ENCODE measurements at regions not wholly inside any gene's neighbourhood (a gene's known extent, or its start where the extent isn't known, plus 50 kb on each side); places are given as distances from the start of the nearest gene placed in this dataset.
"Not testable (repeated sequence)": the region's sequence is repeated elsewhere in the genome, so short reads cannot be mapped to it uniquely, and the experiment has no call there.

DNA sequence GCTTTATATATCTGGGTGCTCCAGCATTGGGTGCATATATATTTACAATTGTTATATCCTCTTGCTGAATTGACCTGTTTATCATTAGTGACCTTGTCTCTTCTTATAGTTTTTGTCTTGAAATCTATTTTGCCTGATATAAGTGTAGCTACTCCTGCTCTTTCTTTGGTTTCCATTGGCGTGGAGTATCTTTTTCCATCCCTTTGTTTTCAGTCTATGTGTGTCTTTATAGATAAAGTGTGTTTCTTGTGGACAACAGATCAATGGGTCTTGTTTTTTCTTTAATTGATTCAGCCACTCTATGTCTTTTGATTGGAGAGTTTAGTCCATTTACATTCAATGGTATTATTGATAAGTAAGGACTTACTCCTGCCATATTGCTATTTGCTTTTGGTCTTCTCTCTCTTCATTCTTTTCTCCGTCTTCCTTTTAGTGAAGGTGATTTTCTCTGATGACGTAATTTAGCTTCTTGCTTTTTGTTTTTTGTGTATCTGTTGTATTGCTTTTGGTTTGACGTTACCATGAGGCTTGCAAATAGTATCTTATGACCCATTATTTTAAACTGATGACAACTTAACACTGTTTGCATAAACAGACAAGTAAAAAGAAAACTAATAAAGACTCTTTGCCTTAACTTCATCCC lies 347.6 kb downstream of the TMEM121 start:
- DNase-seq (ENCODE audit: low spot score) = no peak

DNA sequence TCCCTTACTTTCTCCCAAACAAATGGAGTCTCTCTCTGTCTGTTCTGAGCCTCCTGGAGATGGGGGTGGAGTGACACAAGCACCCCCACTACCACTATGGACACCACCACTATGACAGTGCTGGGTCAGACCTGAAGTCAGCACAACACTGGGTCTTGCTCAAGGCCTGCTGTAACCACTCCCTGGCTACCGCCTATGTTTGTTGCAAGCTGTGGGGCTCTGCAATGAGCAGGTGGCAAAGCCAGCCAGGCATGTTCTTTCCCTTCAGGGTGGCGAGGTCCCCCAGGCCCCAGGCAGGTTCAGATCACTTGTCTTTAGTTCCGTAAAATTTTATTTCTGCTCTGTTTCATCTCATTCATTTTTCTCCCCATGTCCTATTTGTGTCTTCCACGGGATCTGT lies 349.8 kb downstream of the TMEM121 start:
- DNase-seq (ENCODE audit: low spot score) = no peak

DNA sequence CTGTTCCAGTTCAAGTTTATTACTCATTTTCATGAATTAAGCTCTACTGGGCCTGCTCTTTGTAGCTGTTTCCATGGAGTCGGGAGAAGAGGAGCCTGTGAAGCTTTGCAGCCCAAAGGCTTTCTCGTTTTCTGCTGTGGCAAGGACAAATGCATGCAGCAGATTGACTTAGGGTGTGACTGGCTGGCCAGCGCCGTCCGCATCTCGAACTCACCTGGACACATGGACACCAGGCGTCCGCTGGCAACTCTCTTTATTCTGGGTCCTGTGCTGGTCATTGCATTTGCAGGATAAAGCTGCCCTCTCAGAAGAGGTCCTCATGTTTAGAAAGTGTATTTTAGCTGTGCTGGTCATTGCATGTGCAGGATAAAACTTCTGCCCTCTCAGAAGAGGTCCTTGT lies 350.4 kb downstream of the TMEM121 start:
- DNase-seq (ENCODE audit: low spot score) = no peak

DNA sequence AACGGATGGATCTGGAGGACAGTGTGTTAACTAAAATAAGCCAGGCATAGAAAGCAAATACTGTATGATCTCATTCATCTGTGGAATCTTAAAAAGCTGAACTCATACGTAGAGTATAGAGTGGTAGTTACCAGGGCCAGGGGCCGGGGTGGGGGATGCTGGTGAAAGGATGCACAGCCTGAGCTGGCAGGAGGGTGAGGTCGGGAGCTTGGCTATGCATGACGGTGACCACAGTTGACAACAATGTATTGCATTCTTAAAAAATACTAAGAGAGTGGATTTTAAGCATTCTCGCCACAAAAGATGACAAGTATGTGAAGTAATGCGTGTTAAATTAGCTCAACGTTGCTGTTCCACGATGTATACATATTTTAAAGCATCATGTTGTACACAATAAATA lies 351.3 kb downstream of the TMEM121 start:
- no peak for DNase-seq (ENCODE audit: low spot score)

DNA sequence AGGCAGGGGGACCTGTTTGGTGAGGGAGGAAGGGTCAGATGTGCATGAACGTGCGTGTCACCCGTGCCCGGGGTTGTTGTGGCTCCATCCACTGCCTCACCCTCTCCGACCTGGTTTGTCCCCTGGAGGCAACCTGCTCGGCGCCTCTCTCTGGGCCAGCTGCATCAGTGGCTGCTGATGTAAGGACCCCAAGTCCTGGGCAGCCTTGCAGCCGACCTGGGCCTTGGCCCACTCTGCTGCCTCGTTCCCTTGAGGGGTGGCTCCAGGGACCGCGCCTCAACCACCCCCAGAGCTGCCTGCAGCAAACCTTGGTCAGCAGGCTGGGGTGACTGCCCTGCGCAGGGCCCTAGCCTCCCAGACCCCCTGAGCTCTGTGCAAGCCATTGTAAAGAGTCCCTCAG lies 351.7 kb downstream of the TMEM121 start:
- no peak for DNase-seq (ENCODE audit: low spot score)

DNA sequence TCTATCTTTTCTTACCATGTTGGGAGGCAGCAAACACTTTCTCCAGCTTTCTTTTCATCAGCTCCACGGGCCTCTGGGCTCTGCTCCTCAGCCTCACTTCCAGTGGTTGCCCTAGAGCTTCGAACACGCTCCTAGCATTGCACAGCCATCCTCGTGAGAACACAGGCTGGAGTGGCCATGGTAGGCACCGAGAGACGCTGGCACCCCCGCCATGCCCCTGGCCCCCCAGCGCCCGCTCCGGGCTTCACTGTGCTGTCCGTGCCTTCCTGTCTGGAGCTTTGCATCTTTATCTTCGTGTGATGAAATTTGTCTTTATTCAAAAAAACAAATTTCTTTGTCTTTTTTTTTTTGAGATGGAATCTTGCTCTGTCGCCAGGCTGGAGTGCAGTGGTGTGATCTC lies 352.2 kb downstream of the TMEM121 start:
- DNase-seq (ENCODE audit: low spot score) = no peak

DNA sequence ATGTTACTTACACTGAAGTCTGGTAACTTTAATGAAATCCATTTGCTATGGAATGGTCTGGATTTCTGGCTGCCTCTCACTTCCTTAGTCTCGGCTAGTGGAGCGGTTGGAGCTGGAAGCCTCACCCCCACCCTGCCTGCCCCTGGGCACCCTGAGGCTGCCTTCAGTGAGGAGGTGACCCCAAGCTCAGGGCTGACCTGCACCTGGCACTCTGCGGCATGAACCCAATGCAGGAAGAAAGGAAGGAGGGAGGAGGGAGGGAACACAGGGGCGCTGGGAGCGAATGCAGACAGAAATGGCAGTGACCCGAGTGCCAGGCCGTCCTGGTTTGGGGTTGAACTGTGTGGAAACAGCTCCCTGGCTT lies 353.1 kb downstream of the TMEM121 start:
- no peak for DNase-seq (ENCODE audit: low spot score)

DNA sequence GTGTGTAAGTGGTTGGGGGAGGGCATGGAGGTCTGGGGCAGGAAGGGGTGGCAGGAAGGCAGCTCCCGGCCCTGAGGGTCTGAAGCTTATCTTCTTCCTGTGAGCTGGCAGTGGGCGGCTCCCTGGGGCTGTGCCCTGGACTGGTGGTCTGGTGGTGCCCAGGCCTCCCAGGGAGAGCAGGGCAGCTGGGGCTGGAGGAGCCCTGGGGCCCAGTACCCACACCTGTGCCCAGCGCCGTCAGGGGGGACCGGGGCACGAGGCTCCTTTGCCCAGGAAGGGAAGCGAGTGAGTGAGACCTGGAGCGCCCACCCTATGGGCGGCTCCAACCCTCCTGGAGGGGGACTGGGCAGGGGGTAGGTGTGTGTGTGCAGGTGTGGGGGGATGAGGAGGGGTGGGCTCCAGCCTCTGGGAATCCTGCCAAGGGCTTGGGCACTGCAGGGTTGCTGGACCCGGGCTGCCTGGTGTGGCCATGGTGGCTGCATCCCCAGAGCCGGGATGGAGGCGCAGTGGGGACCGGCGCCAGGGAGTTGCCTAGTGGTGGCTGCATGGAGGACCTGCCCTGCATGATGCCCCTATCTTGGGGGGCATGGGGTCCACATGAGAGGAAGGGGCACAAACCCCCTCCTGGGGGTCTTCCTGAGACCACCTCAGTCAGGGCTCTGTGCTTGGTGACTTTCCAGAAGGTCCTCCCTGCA lies 353.6 kb downstream of the TMEM121 start:
- no peak for DNase-seq (ENCODE audit: low spot score)

DNA sequence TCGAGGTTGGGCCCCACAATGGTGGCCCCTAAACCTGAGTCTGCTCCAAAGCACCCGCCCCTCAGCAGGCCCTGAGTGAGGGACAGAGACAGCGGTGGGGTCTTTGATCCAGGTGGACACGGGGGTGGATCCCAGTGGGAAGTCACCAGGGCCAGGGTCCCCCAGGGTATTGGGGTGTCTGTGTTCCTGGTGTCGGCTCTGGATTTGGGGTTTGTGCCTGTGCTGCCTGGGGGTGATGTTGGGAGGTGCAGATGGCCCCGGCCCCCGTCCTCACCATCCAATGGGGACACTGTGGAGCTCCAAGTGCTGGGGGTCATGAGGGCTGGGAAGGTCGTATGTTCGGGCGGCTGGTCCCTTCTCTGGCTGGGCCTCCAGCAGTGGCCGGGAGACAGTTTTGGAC lies 354.2 kb downstream of the TMEM121 start:
- no peak for DNase-seq (ENCODE audit: low spot score)

DNA sequence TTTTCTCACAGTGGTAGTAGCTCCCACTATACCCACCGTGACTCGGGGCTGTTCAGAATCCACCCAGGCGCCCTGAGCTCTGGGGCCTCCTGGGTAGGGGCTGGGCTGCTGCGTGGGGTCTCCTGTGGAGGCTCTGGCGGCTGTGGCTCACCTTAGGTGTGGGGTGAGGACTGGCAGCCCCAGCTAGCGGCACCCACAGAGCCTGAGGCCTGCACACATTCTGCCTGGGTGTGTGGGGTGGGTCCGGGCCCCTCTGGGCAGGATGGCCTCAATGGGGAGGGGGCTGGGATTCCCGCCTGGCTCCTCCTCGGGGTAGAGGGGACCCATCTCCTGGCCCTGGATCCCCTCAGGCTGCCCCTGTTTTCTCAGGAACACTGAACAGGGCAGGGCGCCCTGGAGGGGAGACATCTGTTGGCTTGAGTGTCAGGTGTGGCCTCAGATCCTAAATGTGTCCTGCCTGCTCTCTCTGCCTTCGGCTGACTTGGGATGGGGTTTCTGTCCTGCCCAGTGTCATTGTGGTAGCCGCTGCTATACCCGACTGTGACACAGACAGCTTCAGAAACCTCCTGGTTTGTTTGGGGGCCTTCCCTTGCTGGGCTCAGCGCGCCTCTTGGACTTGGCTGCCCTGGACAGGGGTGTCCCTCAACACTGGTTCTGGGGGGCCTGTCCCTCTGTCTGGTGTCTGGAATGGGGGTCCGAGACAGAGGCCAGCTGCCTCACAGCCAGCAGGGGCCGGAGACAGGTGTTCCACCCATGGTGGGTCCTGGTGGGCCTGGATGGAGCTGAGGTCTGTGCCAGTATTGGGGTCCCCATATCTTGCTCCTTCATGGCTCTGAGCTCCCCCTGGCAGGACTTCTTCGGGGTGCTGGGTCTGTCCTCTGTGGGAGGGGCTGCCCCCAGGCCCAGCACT lies 354.9 kb downstream of the TMEM121 start:
- no peak for DNase-seq (ENCODE audit: low spot score)

DNA sequence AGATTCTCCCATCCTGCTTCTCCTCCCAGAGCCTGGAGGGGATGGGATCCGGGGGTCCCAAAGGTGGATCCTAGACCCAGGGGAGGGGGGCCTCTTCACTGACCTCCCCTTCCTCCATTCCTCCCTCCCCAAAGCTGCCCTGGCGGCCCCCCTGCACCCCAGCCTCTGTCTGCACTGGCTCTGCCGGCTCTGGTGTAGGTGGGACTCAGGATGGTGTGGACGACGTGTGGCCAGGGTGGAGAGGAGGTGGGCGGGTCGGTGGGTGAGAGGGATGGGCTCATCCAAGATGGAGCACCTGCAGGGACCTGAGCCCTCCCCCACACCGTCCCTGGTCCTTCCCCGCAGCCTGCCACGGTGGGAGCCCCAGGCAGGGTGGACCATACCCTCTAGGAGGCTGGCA lies 355.6 kb downstream of the TMEM121 start:
- DNase-seq (ENCODE audit: low spot score) = not testable (repeated sequence)

DNA sequence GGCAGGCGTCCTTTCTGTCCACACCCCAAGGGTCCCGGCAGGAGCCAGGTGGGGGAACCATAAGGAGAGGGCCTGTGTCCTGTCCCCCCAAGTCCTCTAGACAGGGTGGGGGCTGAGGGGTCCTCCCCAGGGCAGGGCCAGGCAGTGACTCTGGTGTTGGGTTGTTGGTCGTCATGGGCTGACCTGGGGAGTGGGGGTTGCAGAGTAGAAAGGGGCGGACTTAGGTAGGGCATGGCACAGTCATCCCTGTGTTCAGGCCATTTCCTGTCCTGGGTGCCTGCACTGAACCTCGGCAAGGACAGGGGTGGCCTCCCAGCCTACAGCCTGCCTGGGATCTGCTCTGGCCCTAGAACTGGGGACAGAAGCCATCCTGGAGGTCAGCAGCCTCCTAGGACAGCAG lies 356.2 kb downstream of the TMEM121 start:
- no peak for DNase-seq (ENCODE audit: low spot score)

DNA sequence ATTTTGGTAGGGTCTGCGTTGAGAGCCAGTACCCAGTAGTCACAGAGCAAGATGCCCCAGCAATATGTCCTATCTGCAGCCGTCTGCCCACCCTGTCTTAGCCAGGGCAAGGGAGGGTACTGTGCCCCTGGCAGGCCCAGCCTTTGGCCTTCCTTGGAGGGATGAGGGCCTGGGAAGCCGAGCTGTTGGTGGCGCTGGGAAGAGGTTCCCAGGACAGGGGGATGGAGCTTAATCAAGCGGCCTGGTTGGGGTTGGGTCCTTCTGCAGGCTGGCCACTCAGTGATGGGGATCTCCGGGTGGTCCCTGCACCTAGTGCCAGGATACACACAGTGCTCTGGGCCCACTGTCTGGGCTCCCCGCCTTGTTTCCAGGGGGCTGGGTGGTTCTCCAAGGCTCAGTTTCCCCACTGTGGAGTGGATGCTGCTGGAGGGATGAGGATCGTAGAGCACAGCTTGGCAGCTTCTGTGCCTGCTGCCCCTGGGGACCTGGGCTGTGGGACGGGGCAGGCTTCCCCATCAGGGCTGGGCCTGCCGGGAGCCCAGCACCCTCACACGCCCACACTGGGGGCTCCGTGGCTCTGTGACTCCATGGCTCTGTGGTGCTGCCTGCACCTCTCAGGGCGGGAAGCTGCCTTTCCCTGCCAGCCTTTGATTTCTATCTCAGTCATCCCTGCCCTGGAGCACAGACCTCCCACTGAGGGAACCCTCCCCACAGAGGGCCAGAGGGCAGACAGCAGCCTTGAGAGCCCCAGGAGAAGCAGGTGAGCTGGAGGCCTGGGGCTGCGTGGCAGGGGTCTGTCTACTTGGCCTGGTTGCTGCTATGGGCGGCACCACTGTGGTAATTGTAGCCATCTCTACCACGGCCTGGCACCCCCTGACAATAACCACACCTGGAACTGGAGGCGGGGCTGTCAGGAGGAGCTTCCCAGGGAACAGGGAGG lies 357.0 kb downstream of the TMEM121 start:
- no peak for DNase-seq (ENCODE audit: low spot score)

DNA sequence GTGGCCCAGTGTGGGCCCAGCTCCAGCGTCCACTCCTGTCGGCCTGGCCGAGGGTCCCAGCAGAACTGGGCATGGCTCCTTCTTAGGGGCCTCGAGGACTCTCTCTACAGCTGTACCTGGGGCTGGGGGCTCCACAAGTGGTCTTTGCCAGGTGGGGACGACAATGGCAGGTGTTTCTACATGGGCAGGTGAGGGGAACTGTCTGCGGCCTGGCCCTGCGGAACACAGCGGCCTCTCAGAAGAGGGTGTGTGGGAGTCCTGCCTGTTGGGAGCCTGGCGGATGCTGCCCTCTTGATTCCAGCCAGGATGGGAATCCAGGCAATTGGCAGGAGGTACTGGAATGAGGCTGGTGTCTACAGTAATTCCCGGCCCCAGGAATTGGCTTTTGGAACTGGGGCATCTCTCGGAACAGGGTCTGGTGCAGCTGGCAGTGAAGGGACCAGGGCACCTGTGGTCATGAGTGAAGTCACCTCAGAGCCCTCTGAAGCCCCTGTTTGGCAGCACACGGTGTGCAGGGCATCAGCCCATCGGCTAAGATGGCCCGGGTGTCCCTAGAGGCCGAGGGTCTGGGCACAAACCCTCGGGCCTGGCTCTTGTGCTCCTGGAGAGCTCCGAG lies 357.9 kb downstream of the TMEM121 start:
- DNase-seq (ENCODE audit: low spot score) = not testable (repeated sequence)

DNA sequence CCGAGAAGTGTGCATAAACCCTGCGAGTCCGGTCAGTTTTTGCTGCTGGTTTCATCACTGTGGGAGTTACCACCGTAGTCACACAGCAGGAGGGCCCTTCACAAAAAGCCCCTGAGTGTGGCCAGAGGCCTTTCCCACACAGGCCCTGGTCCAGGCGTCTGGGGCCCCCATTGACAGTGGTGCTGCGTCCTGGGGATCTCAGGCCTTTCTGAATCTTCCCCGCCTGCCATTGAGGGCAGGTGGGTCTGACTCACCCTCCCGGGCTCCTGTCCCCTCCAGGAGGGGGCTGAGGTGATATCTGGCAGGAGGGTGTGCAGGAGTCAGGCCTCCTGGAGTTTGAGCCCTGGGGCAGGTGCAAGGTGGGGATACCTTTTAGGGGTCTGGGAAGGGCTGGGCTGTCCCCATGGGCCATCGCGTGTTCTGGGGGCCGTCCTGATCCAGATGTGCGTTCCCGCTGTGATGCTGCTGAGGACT lies 358.5 kb downstream of the TMEM121 start:
- DNase-seq (ENCODE audit: low spot score) = no peak

DNA sequence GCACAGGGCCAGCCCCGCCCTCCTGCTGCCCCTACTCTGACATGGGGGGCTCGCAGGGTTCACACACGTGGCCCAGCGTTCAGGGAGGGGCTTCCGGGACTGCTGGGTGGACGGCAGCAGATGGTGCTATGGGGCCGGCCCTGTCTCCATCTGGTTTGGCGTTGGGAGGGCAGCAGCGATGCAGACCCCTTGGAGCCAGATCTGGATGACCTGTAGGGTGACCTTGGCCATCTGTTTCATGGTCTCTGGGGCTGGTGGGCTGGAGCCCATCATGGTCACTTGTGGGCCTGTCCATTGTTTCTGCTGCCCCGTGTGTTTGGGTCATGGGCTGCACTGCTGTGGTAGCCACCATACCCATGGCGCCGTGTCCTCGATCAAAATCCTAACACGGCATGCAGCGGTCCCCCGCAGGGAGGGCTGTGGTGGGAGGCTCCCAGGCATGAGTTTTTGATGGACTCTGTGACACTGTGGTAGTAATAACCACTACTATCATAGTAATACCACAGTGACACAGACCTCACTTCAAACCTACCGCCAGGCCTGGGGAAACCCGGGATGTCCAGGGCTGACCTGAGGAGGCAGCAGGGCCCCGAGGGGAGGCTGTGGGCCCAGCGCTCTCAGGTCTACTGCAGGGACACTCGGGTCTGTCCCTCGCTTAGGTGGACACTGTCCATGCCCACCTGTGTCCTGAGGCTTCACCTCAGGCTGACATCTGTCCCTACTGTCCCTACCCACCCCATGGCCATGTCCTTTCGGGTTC lies 359.4 kb downstream of the TMEM121 start:
- DNase-seq (ENCODE audit: low spot score) = no peak

DNA sequence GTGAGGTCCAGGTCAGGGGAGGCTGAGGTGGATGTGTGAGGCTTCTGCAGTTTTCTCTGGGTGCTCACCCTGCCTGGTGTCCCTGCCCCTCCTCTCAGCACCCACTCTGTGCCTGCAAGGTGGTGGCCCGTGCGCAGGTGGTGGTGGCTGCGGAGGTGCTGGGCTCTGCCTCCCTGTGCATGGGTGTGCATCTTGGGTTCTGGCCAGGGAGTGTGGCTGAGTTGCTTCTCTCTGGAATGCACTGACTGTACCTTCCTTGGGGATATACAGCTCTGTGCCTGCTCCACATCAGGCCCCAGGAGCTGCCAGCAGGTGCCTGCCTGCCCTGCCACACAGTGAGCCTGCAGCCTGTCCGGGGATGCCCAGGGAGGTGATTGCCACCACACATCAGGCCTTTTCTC lies 360.4 kb downstream of the TMEM121 start:
- DNase-seq (ENCODE audit: low spot score) = not testable (repeated sequence)

DNA sequence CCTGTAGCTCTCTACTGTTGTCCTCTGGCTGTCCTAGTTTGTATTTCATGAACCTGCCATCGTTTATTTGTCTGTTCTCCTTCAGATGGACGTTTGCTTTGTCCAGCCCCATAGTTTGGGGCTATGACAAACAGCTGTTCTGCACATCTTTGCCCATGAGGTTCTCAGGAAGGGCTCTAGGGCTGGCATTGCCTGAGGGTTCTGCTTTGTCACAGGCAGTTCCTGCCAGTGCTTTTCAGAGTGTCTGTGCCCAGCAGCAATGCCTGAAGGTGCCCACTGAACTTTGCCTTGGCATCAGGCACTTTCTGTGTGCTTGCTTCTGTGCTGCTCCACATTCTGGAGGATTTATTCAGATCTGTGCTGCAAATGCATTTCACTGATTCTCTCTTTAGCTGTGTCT lies 361.3 kb downstream of the TMEM121 start:
- no peak for DNase-seq (ENCODE audit: low spot score)

DNA sequence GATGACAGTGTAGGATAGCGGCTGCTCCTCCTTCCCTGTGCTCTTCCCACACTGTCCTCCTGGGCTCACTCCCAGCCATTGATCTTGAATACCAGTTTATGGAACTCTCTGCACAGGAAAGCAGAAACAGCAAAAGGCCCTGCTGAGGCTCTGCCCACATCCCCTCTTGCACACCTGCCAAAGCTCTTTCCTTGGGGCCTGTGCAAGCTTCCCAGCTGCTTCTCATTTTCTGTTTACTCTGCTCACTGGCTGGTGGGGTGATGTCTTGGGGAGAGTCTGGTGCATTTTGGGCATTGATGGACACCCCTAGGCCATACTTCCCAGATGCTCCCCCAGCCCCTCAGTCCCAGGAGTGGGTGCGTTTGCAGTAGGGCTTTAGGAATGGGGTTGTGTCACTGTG lies 361.8 kb downstream of the TMEM121 start:
- no peak for DNase-seq (ENCODE audit: low spot score)

DNA sequence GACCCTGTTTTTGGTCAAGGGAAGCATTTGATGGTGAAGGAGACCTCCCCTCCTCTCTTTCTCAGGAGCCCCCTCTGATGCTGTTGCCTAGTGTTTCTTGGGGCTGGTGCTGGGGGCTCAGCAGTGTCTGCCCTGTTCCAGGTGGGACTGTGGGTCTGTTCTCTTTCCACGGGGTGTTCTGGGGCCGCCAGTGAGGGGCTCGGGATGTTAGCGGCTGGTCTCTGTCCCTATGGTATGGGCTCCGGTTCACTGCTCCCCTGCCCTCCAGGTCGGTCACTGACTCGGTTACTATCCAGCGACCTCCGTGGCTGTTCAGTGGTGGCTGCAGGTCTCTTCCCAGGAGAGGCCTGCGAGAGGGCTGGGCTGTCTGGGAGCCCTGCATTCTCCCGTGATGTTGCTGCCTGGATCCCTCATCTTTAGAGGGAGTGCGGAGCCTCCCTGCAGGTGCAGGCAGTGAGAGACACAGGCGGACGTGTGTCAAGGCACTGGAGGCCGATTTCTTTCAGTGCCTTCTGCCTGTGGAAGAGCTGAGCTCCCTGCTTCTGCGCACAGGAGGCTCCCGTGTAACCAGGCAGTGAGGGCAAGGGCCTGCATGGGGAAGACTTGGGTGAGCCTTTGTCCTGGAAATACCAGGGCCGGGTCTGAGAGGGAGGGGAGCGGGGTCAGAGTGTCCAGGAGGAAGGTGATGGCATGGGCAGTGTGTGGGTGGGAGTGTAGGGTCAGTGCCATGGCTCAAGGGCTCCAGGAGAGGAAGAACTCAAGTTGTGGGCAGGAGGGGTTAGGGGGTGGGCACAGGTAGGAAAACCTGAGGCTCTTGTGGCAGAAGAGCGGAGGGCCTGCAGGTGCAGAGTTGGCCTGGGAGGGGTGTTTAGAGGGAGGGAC lies 362.6 kb downstream of the TMEM121 start:
- no peak for DNase-seq (ENCODE audit: low spot score)
